Islet precursor cell (in vitro differentiated cells): ENCODE measurements at regions not wholly inside any gene's neighbourhood (a gene's known extent, or its start where the extent isn't known, plus 50 kb on each side); places are given as distances from the start of the nearest gene placed in this dataset.
A peak's percentile ranks its signal among the peaks of the same experiment; 100 is the strongest.

ENCODE experiments used
- DNase-seq: peaks from one replicate; pipeline ENCODE4 v3.0.0-alpha.2; 2018

- peak; percentile 54 for DNase-seq
Measured at GRCh38 chr2:8453904-8454302, 228.0 kb upstream of the ID2 start.

GRCh38 chr2:8454797-8455196 is 227.1 kb upstream of the ID2 start:
- DNase-seq = no peak

GRCh38 chr2:8455236-8456150 is 226.4 kb upstream of the ID2 start:
- DNase-seq = peak; percentile 32

- DNase-seq = peak; percentile 48
Measured at GRCh38 chr2:8456151-8457091, 225.4 kb upstream of the ID2 start.

GRCh38 chr2:8457092-8457481 is 224.8 kb upstream of the ID2 start:
- peak; percentile 34 for DNase-seq

- peak; percentile 29 for DNase-seq
Measured at GRCh38 chr2:8457699-8458502, 224.0 kb upstream of the ID2 start.

- DNase-seq = peak; percentile 42
Measured at GRCh38 chr2:8458503-8459459, 223.1 kb upstream of the ID2 start.

- no peak for DNase-seq
Measured at GRCh38 chr2:8459474-8459873, 222.4 kb upstream of the ID2 start.

GRCh38 chr2:8461341-8461740 is 220.5 kb upstream of the ID2 start:
- DNase-seq = peak; percentile 37

GRCh38 chr2:8462280-8462679 is 219.6 kb upstream of the ID2 start:
- DNase-seq = peak; percentile 22

- DNase-seq = peak; percentile 44
Measured at GRCh38 chr2:8462899-8463648, 218.8 kb upstream of the ID2 start.

- DNase-seq = no peak
Measured at GRCh38 chr2:8465560-8465959, 216.3 kb upstream of the ID2 start.

- DNase-seq = no peak
Measured at GRCh38 chr2:8469709-8470493, 212.0 kb upstream of the ID2 start.

GRCh38 chr2:8472545-8473323 is 209.1 kb upstream of the ID2 start:
- no peak for DNase-seq

GRCh38 chr2:8475349-8476031 is 206.4 kb upstream of the ID2 start:
- DNase-seq = no peak

GRCh38 chr2:8477552-8478470 is 204.0 kb upstream of the ID2 start:
- DNase-seq = no peak

- no peak for DNase-seq
Measured at GRCh38 chr2:8478471-8478793, 203.4 kb upstream of the ID2 start.

GRCh38 chr2:8479298-8479697 is 202.6 kb upstream of the ID2 start:
- peak; percentile 84 for DNase-seq
